PC-3 (cell line): ENCODE measurements at regions not wholly inside any gene's neighbourhood (a gene's known extent, or its start where the extent isn't known, plus 50 kb on each side); places are given as distances from the start of the nearest gene placed in this dataset.

Experiments
- ATAC-seq: fragments of 200-7000 bp; cut with Tn5 transposase; 2 replicates; pipeline ENCODE4 v1.9.1; 2020; ENCODE audit warnings: mild to moderate bottlenecking, moderate library complexity
- BruUV-seq: library from RNA; stranded (reverse); fragments of 400-500 nt; replicated peaks from 2 replicates; lab custom pipeline; 2021; lab: Mats Ljungman, UMichigan
- CTCF ChIA-PET: fragments of 300-600 bp; sonication (Branson Sonifier 250); formaldehyde crosslinking; loops from one replicate; lab custom pipeline; 2022; ENCODE audit warnings: antibody characterized with exemption; lab: Charles Lee
- POLR2A ChIA-PET: fragments of 300-600 bp; sonication (Branson Sonifier 250); formaldehyde crosslinking; loops from one replicate; lab custom pipeline; 2022; ENCODE audit warnings: antibody characterized with exemption; ENCODE audit not compliant: unreplicated experiment; lab: Charles Lee
- DNase-seq: peaks from one replicate; pipeline ENCODE4 v3.0.0-alpha.2; 2015
- H2AFZ ChIP-seq: fragments of 300-600 bp; sonication (generic); 2 replicates; pipeline ENCODE4 v1.6.0; 2016; ENCODE audit warnings: antibody characterized with exemption, low read length
- H3F3A ChIP-seq: fragments of 300-600 bp; sonication (generic); one replicate; pipeline ENCODE4 v1.6.0; 2017; ENCODE audit warnings: antibody characterized with exemption, low read length, control low read depth, mild to moderate bottlenecking; ENCODE audit not compliant: unreplicated experiment
- H3K27ac ChIP-seq: fragments of 300-600 bp; sonication (generic); 2 replicates; pipeline ENCODE4 v1.5.1; 2016; ENCODE audit warnings: mild to moderate bottlenecking, low read length
- H3K27me3 ChIP-seq: fragments of 300-600 bp; sonication (generic); 2 replicates; pipeline ENCODE4 v1.6.1; 2016; ENCODE audit warnings: low read length, mixed read lengths
- H3K36me3 ChIP-seq: fragments of 300-600 bp; sonication (generic); 2 replicates; pipeline ENCODE4 v1.6.1; 2016; ENCODE audit warnings: low read depth, mixed run types, low read length, mixed read lengths
- H3K4me1 ChIP-seq: fragments of 300-600 bp; sonication (generic); 2 replicates; pipeline ENCODE4 v1.5.1; 2016; ENCODE audit warnings: low read length; ENCODE audit not compliant: insufficient read depth
- H3K4me2 ChIP-seq: fragments of 300-600 bp; sonication (generic); 2 replicates; pipeline ENCODE4 v1.6.0; 2016; ENCODE audit warnings: low read length
- H3K4me3 ChIP-seq: fragments of 300-600 bp; sonication (generic); 2 replicates; pipeline ENCODE4 v1.5.1; 2016; ENCODE audit warnings: mild to moderate bottlenecking, low read length, mixed read lengths
- H3K79me2 ChIP-seq: fragments of 300-600 bp; sonication (generic); 2 replicates; pipeline ENCODE4 v1.6.1; 2017; ENCODE audit warnings: low read length, mixed read lengths
- H3K9ac ChIP-seq: fragments of 300-600 bp; sonication (generic); 2 replicates; pipeline ENCODE4 v1.6.0; 2016; ENCODE audit warnings: mild to moderate bottlenecking, low read length
- H3K9me2 ChIP-seq: fragments of 300-600 bp; sonication (generic); replicated peaks from 2 replicates; pipeline ENCODE4 v1.6.1; 2016; ENCODE audit warnings: mixed run types, low read length, mixed read lengths
- H3K9me3 ChIP-seq: fragments of 300-600 bp; sonication (generic); 2 replicates; pipeline ENCODE4 v1.6.1; 2016; ENCODE audit warnings: low read length, mixed read lengths
- H4K20me1 ChIP-seq: fragments of 300-600 bp; sonication (generic); 2 replicates; pipeline ENCODE4 v1.6.1; 2016; ENCODE audit warnings: low read length, mixed read lengths
- CTCF ChIP-seq: fragments of 300-600 bp; sonication (generic); conservative IDR thresholded peaks from 2 replicates; pipeline ENCODE4 v1.5.1; 2017; ENCODE audit warnings: antibody characterized with exemption, low read depth, mild to moderate bottlenecking, low read length
- EZH2 ChIP-seq: fragments of 300-600 bp; sonication (generic); IDR thresholded peaks from one replicate; pipeline ENCODE4 v1.6.1; 2017; ENCODE audit warnings: antibody characterized with exemption, mild to moderate bottlenecking, low read length; ENCODE audit not compliant: unreplicated experiment
- EZH2phosphoT487 ChIP-seq: fragments of 300-600 bp; sonication (generic); IDR thresholded peaks from 2 replicates; pipeline ENCODE4 v1.6.1; 2018; ENCODE audit warnings: mild to moderate bottlenecking, antibody characterized with exemption, low read length, borderline replicate concordance
- intact Hi-C: fragments of 100-400 bp; cut with micrococcal nuclease; formaldehyde crosslinking; loops from 2 replicates; pipeline ENCODE4 v1.9.0; 2023

DNA sequence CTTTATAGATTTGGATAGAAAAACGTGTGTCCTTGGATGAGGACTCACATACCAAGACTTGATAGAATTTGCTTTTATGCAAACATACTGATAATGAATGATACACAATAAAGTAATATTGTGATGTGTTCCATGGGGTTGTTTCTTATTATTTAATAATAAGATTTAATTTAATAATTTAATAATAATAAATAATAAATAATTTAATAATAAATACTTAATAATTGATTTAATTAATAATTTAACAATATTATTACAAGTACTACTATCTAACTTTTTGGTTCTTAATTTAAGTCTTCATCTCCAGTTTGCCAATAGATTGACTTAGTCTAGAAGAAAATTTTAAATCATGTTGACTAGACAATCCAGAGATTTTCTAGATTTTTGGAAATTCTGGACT is 909.2 kb upstream of the PCDH20 start:
- no TSS peak for BruUV-seq
- ChIA-PET CTCF (no interaction called here), POLR2A (no interaction called here)

DNA sequence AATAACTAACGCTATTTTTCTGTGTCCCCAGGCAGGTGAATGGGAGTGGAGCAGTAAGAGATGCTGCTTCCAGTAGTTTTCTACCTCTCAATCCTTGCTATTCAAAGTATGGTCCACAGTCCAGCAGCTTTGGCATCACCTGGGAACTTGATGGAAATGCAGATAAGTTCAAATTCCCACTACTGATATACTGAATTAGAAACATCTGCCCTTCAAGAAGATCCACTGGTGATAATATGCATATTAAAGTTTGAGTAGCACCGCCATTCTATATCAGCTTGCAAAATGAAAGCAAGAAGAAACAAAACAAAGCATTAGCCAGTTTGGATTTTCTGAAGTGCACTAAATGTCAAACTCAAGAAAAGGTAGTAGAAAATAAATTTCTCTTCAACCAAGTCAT is 906.2 kb upstream of the PCDH20 start:
- ChIA-PET CTCF (no interaction called here), POLR2A (no interaction called here)
- TF ChIP-seq EZH2 (no peak), EZH2phosphoT487 (no peak), CTCF (no peak)
- no peak for DNase-seq
- H3K36me3 ChIP-seq: no peaks in the 10 kb centered on the region
- no peak overlapping the region for H3K9ac ChIP-seq
- H3K4me2 ChIP-seq: no peak overlapping the region
- H3K9me3 ChIP-seq: no peaks in the 10 kb centered on the region
- H3K27me3 ChIP-seq: no peaks in the 10 kb centered on the region
- H3K79me2 ChIP-seq: no peaks in the 10 kb centered on the region
- no peaks in the 10 kb centered on the region for H4K20me1 ChIP-seq
- no peaks in the 10 kb centered on the region for H3K4me1 ChIP-seq
- intact Hi-C loops: no loop called here
- H3K9me2 ChIP-seq: no peaks in the 10 kb centered on the region
- BruUV-seq: no TSS peak
- no peak overlapping the region for H3K27ac ChIP-seq
- H2AFZ ChIP-seq: no peak overlapping the region
- ATAC-seq: no peak
- no peaks in the 10 kb centered on the region for H3F3A ChIP-seq
- H3K4me3 ChIP-seq: no peak overlapping the region

More for the DNA sequence above, 909.2 kb upstream of the PCDH20 start:
- Histone ChIP-seq H2AFZ (no peak overlapping the region), H3K27ac (no peak overlapping the region), H3K27me3 (no peaks in the 10 kb centered on the region), H3K79me2 (no peaks in the 10 kb centered on the region), H4K20me1 (no peaks in the 10 kb centered on the region), H3K9me2 (no peaks in the 10 kb centered on the region), H3F3A (no peaks in the 10 kb centered on the region), H3K4me3 (no peak overlapping the region), H3K36me3 (no peaks in the 10 kb centered on the region), H3K4me1 (no peaks in the 10 kb centered on the region), H3K4me2 (no peak overlapping the region), H3K9ac (no peak overlapping the region), H3K9me3 (no peaks in the 10 kb centered on the region)
- TF ChIP-seq CTCF (no peak), EZH2 (no peak), EZH2phosphoT487 (no peak)
- intact Hi-C loops: no loop called here
- ATAC-seq (no peak), DNase-seq (no peak)

- intact Hi-C loops: no loop called here
- no peaks in the 10 kb centered on the region for H3F3A ChIP-seq
- H3K27me3 ChIP-seq: no peaks in the 10 kb centered on the region
- ATAC-seq: no peak
- no peaks in the 10 kb centered on the region for H3K79me2 ChIP-seq
- H3K4me2 ChIP-seq: no peak overlapping the region
- BruUV-seq: no TSS peak
- H3K9me2 ChIP-seq: no peaks in the 10 kb centered on the region
- H3K9me3 ChIP-seq: no peaks in the 10 kb centered on the region
- no peaks in the 10 kb centered on the region for H3K36me3 ChIP-seq
- no peak overlapping the region for H3K9ac ChIP-seq
- H4K20me1 ChIP-seq: no peaks in the 10 kb centered on the region
- CTCF ChIA-PET: no interaction called here
- no peak overlapping the region for H3K4me3 ChIP-seq
- no peak for TF ChIP-seq CTCF
- no peak for TF ChIP-seq EZH2phosphoT487
- TF ChIP-seq EZH2: no peak
- POLR2A ChIA-PET: no interaction called here
- DNase-seq: no peak
- H3K4me1 ChIP-seq: no peaks in the 10 kb centered on the region
- H2AFZ ChIP-seq: no peak overlapping the region
- no peak overlapping the region for H3K27ac ChIP-seq
Measured at GRCh38 chr13:62321139-62321538, 905.5 kb upstream of the PCDH20 start.
